HCT116 (cell line): ENCODE measurements at regions not wholly inside any gene's neighbourhood (a gene's known extent, or its start where the extent isn't known, plus 50 kb on each side); places are given as distances from the start of the nearest gene placed in this dataset.

Experiments
- ATAC-seq: fragments of 200-7000 bp; cut with Tn5 transposase; 2 replicates; pipeline ENCODE4 v1.9.1; 2020; ENCODE audit warnings: mild to moderate bottlenecking, moderate library complexity
- BruUV-seq: library from RNA; stranded (reverse); fragments of 400-500 nt; replicated peaks from 2 replicates; lab custom pipeline; 2021; lab: Mats Ljungman, UMichigan
- CTCF ChIA-PET: fragments of 300-600 bp; sonication (Branson Sonifier 250); formaldehyde crosslinking; loops from one replicate; lab custom pipeline; 2021; ENCODE audit warnings: antibody characterized with exemption; lab: Charles Lee
- POLR2A ChIA-PET: fragments of 300-600, 350-600 bp; sonication (Branson Sonifier 250); formaldehyde crosslinking; loops from one replicate; lab custom pipeline; 2021; ENCODE audit warnings: antibody characterized with exemption; lab: Charles Lee
- RAD21 ChIA-PET, 2 experiments: fragments of 300-600 bp; sonication (Branson Sonifier 250); formaldehyde crosslinking; loops; one replicate each; lab custom pipeline; 2023; ENCODE audit warnings: low total read pairs in 2 of 2; ENCODE audit not compliant: uncharacterized antibody in 2 of 2, unreplicated experiment in 2 of 2, low non-redundant PET in 1 of 2; lab: Charles Lee
- DNase-seq: peaks from one replicate; pipeline ENCODE4 v3.0.0-alpha.2; 2010; ENCODE audit warnings: low read depth, low spot score
- H2AFZ ChIP-seq: fragments of 200-600 bp; shearing (Covaris generic), sonication (generic); 2 replicates; pipeline ENCODE4 v1.6.1; 2017; ENCODE audit warnings: low read depth, mixed run types, mixed read lengths, antibody characterized with exemption, low read length; ENCODE audit not compliant: poor library complexity, severe bottlenecking
- H3K27ac ChIP-seq: 2 replicates; pipeline ENCODE4 v1.5.1; 2012; ENCODE audit warnings: low read depth, low read length
- H3K27me3 ChIP-seq: fragments of 200-600 bp; sonication (generic); 2 replicates; pipeline ENCODE4 v1.6.1; 2016; ENCODE audit warnings: mixed run types, low read length, mixed read lengths; ENCODE audit not compliant: insufficient read depth
- H3K36me3 ChIP-seq, 2 experiments: fragments of 200-500 bp in 1 of 2; fragments of 200-600 bp in 1 of 2; sonication (Bioruptor generic) in 1 of 2; sonication (generic) in 1 of 2; 2 replicates each; pipeline versions ENCODE4 v1.5.1 to v1.6.1; 2014 to 2016; ENCODE audit warnings: low read length in 2 of 2, inconsistent platforms in 1 of 2, mixed read lengths in 1 of 2, mixed run types in 1 of 2; ENCODE audit not compliant: insufficient read depth in 2 of 2, control insufficient read depth in 1 of 2
- H3K4me1 ChIP-seq, 2 experiments: fragments of 200-600 bp in 1 of 2; sonication (generic) in 1 of 2; 2 replicates each; pipeline versions ENCODE4 v1.5.1 to v1.6.1; 2012 to 2017; ENCODE audit warnings: low read length in 2 of 2, inconsistent platforms in 1 of 2, mild to moderate bottlenecking in 1 of 2, mixed read lengths in 1 of 2, mixed run types in 1 of 2, moderate library complexity in 1 of 2; ENCODE audit not compliant: insufficient read depth in 2 of 2, control insufficient read depth in 1 of 2
- H3K4me2 ChIP-seq: fragments of 200-600 bp; sonication (generic); 2 replicates; pipeline ENCODE4 v1.6.1; 2017; ENCODE audit warnings: mixed run types, low read length, mixed read lengths
- H3K4me3 ChIP-seq, 2 experiments: fragments of 200-600 bp in 1 of 2; sonication (generic) in 1 of 2; replicated peaks in 1 of 2; 2 replicates each; pipeline ENCODE4 v1.5.1; 2011 to 2016; ENCODE audit warnings: low read length in 2 of 2, control low read depth in 1 of 2, low read depth in 1 of 2, mild to moderate bottlenecking in 1 of 2, mixed read lengths in 1 of 2, mixed run types in 1 of 2
- H3K79me2 ChIP-seq: fragments of 200-600 bp; sonication (generic); 2 replicates; pipeline ENCODE4 v1.6.1; 2017; ENCODE audit warnings: mild to moderate bottlenecking, mixed run types, low read length, moderate library complexity, mixed read lengths; ENCODE audit not compliant: insufficient read depth
- H3K9ac ChIP-seq: fragments of 200-600 bp; sonication (generic); 2 replicates; pipeline ENCODE4 v1.6.1; 2016; ENCODE audit warnings: low read length, mixed read lengths
- H3K9me2 ChIP-seq: fragments of 200-600 bp; sonication (generic), shearing (Covaris generic); 2 replicates; pipeline ENCODE4 v1.6.1; 2017; ENCODE audit warnings: mixed run types, mild to moderate bottlenecking, moderate library complexity; ENCODE audit not compliant: insufficient read depth
- H3K9me3 ChIP-seq, 2 experiments: fragments of 200-500 bp in 1 of 2; fragments of 200-600 bp in 1 of 2; sonication (Bioruptor generic) in 1 of 2; sonication (generic) in 1 of 2; 2 replicates each; pipeline ENCODE4 v1.6.1; 2014 to 2017; ENCODE audit warnings: low read length in 2 of 2, mixed read lengths in 2 of 2, inconsistent platforms in 1 of 2, low read depth in 1 of 2, mild to moderate bottlenecking in 1 of 2, mixed run types in 1 of 2, moderate library complexity in 1 of 2; ENCODE audit not compliant: control insufficient read depth in 1 of 2, insufficient read depth in 1 of 2
- H4K20me1 ChIP-seq: fragments of 200-600 bp; sonication (generic), shearing (Covaris generic); 2 replicates; pipeline ENCODE4 v1.6.1; 2017; ENCODE audit warnings: mixed run types, mild to moderate bottlenecking, moderate library complexity; ENCODE audit not compliant: insufficient read depth
- EGR1 ChIP-seq: IDR thresholded peaks from 2 replicates; pipeline ENCODE4 v1.6.1; 2012; ENCODE audit warnings: low read depth
- ELF1 ChIP-seq: IDR thresholded peaks from 2 replicates; pipeline ENCODE4 v1.6.1; 2012; ENCODE audit warnings: low read depth, borderline replicate concordance
- EZH2 ChIP-seq: fragments of 200-600 bp; sonication (generic); IDR thresholded peaks from 2 replicates; pipeline ENCODE4 v1.6.1; 2017; ENCODE audit warnings: antibody characterized with exemption, mixed run types
- EZH2phosphoT487 ChIP-seq: fragments of 200-600 bp; IDR thresholded peaks from 2 replicates; pipeline ENCODE4 v1.6.1; 2018; ENCODE audit warnings: antibody characterized with exemption, borderline replicate concordance
- FOSL1 ChIP-seq: IDR thresholded peaks from 2 replicates; pipeline ENCODE4 v1.6.1; 2012; ENCODE audit warnings: low read depth
- JUND ChIP-seq: IDR thresholded peaks from 2 replicates; pipeline ENCODE4 v1.6.1; 2012
- RAD21 ChIP-seq: IDR thresholded peaks from 2 replicates; pipeline ENCODE4 v1.6.1; 2012; ENCODE audit warnings: low read depth, mild to moderate bottlenecking
- SP1 ChIP-seq: IDR thresholded peaks from 2 replicates; pipeline ENCODE4 v1.6.1; 2012; ENCODE audit warnings: low read depth
- SRF ChIP-seq: IDR thresholded peaks from 2 replicates; pipeline ENCODE4 v1.6.1; 2012; ENCODE audit warnings: low read depth
- TCF7L2 ChIP-seq: IDR thresholded peaks from 2 replicates; pipeline ENCODE4 v1.7.0; 2011; ENCODE audit warnings: borderline replicate concordance, inconsistent platforms; ENCODE audit not compliant: insufficient read depth, insufficient read length; ENCODE audit errors: extremely low read depth
- ZFX ChIP-seq: fragments of 450-650 bp; IDR thresholded peaks from 2 replicates; pipeline ENCODE4 v1.6.1; 2017
- intact Hi-C: fragments of 100-400 bp; cut with micrococcal nuclease; formaldehyde crosslinking; loops from 2 replicates; pipeline ENCODE4 v1.10.0; 2022
- TF ChIP-seq, protein P1 (sequence below), 3 experiments: fragments of 200-600 bp in 1 of 3; sonication (generic) in 1 of 3; IDR thresholded peaks in 2 of 3; conservative IDR thresholded peaks in 1 of 3; 2 replicates each; pipeline ENCODE4 v1.5.1; 2012 to 2017; ENCODE audit warnings: low read depth in 2 of 3, low read length in 2 of 3, antibody characterized with exemption in 1 of 3, borderline replicate concordance in 1 of 3, control low read depth in 1 of 3, mild to moderate bottlenecking in 1 of 3, mixed read lengths in 1 of 3, mixed run types in 1 of 3, moderate library complexity in 1 of 3; ENCODE audit not compliant: insufficient read depth in 1 of 3
- TF ChIP-seq, protein P2 (sequence below): IDR thresholded peaks from 2 replicates; pipeline ENCODE4 v1.6.1; 2012
- TF ChIP-seq, protein P3 (sequence below): IDR thresholded peaks from 2 replicates; pipeline ENCODE4 v1.6.1; 2011; ENCODE audit warnings: mild to moderate bottlenecking, low read length, moderate library complexity; ENCODE audit not compliant: insufficient replicate concordance; ENCODE audit errors: extremely low read depth
- TF ChIP-seq, protein P4 (sequence below): IDR thresholded peaks from 2 replicates; pipeline ENCODE4 v1.6.1; 2012
- TF ChIP-seq, protein P5 (sequence below): IDR thresholded peaks from 2 replicates; pipeline ENCODE4 v1.6.1; 2012; ENCODE audit warnings: low read depth

DNA sequence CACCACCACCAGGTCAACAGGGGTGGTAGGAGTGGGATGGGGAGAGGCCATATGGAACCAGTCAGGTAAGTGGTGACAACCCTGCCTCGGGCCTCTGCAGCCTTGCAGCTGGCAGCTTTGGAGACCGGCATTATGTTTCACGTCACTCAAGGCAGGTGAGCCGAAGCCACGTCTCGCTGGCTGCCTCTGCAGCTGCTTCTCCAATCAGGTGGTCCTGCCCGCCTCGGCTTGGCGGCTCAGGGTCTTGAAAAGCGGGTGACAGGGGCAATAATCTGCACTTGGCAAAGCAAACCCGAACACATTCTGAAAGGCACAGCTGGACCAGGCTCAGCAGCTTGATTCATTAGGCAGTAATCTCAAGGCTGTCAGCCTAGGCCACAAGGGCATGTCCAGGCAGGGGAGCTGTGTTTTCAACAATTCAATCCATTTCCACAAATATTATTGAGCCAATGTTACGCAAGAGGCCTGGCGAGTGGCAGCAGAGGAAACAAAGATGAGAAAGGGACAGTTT lies 77.4 kb upstream of the PCDH8 start:
- Histone ChIP-seq H3K4me3 (no peak overlapping the region), H3K9ac (no peak overlapping the region), H3K27me3 (peaks cover 37% of the 10 kb centered on the region), H3K4me2 (no peak overlapping the region), H2AFZ (no peak overlapping the region), H3K36me3 (no peaks in the 10 kb centered on the region), H3K9me3 (no peaks in the 10 kb centered on the region), H3K27ac (no peak overlapping the region), H3K4me1 (no peaks in the 10 kb centered on the region), H3K9me2 (no peaks in the 10 kb centered on the region), H3K79me2 (no peaks in the 10 kb centered on the region), H4K20me1 (no peaks in the 10 kb centered on the region)
- TF ChIP-seq JUND = no peak
- TF ChIP-seq EZH2 = no peak
- TF ChIP-seq ZFX = no peak
- TF ChIP-seq TCF7L2 = no peak
- TF ChIP-seq, protein P1, sequence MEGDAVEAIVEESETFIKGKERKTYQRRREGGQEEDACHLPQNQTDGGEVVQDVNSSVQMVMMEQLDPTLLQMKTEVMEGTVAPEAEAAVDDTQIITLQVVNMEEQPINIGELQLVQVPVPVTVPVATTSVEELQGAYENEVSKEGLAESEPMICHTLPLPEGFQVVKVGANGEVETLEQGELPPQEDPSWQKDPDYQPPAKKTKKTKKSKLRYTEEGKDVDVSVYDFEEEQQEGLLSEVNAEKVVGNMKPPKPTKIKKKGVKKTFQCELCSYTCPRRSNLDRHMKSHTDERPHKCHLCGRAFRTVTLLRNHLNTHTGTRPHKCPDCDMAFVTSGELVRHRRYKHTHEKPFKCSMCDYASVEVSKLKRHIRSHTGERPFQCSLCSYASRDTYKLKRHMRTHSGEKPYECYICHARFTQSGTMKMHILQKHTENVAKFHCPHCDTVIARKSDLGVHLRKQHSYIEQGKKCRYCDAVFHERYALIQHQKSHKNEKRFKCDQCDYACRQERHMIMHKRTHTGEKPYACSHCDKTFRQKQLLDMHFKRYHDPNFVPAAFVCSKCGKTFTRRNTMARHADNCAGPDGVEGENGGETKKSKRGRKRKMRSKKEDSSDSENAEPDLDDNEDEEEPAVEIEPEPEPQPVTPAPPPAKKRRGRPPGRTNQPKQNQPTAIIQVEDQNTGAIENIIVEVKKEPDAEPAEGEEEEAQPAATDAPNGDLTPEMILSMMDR (IDR thresholded peaks at IDR 0.05 in 2 of 3, conservative IDR thresholded peaks at IDR 0.05 in 1 of 3; ENCODE audit: borderline replicate concordance in 1 of 3, insufficient read depth in 1 of 3, low read depth in 2 of 3, low read length in 2 of 3) = no peak
- TF ChIP-seq, protein P2, sequence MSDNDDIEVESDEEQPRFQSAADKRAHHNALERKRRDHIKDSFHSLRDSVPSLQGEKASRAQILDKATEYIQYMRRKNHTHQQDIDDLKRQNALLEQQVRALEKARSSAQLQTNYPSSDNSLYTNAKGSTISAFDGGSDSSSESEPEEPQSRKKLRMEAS = no peak
- TF ChIP-seq, protein P3, sequence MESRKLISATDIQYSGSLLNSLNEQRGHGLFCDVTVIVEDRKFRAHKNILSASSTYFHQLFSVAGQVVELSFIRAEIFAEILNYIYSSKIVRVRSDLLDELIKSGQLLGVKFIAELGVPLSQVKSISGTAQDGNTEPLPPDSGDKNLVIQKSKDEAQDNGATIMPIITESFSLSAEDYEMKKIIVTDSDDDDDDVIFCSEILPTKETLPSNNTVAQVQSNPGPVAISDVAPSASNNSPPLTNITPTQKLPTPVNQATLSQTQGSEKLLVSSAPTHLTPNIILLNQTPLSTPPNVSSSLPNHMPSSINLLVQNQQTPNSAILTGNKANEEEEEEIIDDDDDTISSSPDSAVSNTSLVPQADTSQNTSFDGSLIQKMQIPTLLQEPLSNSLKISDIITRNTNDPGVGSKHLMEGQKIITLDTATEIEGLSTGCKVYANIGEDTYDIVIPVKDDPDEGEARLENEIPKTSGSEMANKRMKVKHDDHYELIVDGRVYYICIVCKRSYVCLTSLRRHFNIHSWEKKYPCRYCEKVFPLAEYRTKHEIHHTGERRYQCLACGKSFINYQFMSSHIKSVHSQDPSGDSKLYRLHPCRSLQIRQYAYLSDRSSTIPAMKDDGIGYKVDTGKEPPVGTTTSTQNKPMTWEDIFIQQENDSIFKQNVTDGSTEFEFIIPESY = no peak
- no peak for TF ChIP-seq EGR1
- TF ChIP-seq, protein P4, sequence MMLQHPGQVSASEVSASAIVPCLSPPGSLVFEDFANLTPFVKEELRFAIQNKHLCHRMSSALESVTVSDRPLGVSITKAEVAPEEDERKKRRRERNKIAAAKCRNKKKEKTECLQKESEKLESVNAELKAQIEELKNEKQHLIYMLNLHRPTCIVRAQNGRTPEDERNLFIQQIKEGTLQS = no peak
- no peak for TF ChIP-seq SP1
- TF ChIP-seq, protein P5, sequence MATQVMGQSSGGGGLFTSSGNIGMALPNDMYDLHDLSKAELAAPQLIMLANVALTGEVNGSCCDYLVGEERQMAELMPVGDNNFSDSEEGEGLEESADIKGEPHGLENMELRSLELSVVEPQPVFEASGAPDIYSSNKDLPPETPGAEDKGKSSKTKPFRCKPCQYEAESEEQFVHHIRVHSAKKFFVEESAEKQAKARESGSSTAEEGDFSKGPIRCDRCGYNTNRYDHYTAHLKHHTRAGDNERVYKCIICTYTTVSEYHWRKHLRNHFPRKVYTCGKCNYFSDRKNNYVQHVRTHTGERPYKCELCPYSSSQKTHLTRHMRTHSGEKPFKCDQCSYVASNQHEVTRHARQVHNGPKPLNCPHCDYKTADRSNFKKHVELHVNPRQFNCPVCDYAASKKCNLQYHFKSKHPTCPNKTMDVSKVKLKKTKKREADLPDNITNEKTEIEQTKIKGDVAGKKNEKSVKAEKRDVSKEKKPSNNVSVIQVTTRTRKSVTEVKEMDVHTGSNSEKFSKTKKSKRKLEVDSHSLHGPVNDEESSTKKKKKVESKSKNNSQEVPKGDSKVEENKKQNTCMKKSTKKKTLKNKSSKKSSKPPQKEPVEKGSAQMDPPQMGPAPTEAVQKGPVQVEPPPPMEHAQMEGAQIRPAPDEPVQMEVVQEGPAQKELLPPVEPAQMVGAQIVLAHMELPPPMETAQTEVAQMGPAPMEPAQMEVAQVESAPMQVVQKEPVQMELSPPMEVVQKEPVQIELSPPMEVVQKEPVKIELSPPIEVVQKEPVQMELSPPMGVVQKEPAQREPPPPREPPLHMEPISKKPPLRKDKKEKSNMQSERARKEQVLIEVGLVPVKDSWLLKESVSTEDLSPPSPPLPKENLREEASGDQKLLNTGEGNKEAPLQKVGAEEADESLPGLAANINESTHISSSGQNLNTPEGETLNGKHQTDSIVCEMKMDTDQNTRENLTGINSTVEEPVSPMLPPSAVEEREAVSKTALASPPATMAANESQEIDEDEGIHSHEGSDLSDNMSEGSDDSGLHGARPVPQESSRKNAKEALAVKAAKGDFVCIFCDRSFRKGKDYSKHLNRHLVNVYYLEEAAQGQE = no peak
- no peak for TF ChIP-seq EZH2phosphoT487
- TF ChIP-seq ELF1 = no peak
- TF ChIP-seq FOSL1 = no peak
- TF ChIP-seq RAD21 = no peak
- no peak for TF ChIP-seq SRF
- BruUV-seq = no TSS peak
- ATAC-seq (no peak), DNase-seq (no peak)
- CTCF ChIA-PET = no interaction called here
- intact Hi-C loops = no loop called here
- RAD21 ChIA-PET = no interaction called here
- POLR2A ChIA-PET = no interaction called here
